ENCODE measurements at regions not wholly inside any gene's neighbourhood (a gene's known extent, or its start where the extent isn't known, plus 50 kb on each side); places are given as distances from the start of the nearest gene placed in this dataset.

GRCh38 chrX:39304746-39305145 is 503.5 kb downstream of the MID1IP1 start:
- no peak for FAIRE-seq

GRCh38 chrX:39307488-39307887 is 506.2 kb downstream of the MID1IP1 start:
- no peak for FAIRE-seq

GRCh38 chrX:39308126-39308525 is 506.9 kb downstream of the MID1IP1 start:
- FAIRE-seq, result no peak

GRCh38 chrX:39309018-39309635 is 507.9 kb downstream of the MID1IP1 start:
- no peak for FAIRE-seq

DNA sequence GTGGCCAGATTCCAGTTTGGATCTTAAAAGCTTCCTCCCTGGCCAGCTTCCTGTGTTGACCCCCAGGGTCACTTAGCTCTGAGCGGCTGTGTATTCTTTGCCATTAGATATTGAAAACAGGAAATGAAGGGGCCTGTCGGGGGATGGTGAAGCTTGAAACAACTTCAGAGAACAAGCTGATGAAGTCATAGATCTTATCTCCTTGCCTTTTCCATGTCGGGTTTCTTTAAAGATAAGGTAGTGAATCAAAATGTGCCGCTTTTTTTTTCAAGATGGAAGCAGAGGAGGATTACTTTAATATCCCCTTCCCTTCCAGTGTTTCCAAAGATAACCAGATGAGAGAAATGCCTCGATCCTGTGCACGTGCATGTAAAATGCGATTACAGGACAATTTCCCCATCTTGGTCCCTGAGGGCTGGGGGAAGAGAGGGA is 508.5 kb downstream of the MID1IP1 start:
- no peak for FAIRE-seq

DNA sequence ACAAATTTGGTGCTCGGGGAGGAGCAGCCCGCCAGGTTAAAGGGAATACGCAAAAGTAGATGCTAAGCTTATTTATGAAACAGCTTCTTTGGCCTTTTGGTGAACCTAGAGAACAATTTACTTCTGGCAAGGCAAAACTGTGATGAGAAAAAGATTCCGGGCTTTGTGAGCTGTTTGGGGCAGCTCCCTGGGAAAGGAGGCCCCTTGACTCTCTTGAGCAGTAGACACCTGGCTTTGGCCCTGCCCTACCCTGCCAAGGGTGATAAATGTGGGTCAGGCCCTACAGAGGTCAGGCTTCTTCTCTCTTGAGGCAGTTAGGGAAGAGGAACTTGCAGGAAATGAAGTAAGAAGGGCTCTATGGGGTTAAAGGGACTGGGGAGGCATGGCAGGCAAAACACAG is 509.6 kb downstream of the MID1IP1 start:
- no peak for FAIRE-seq

DNA sequence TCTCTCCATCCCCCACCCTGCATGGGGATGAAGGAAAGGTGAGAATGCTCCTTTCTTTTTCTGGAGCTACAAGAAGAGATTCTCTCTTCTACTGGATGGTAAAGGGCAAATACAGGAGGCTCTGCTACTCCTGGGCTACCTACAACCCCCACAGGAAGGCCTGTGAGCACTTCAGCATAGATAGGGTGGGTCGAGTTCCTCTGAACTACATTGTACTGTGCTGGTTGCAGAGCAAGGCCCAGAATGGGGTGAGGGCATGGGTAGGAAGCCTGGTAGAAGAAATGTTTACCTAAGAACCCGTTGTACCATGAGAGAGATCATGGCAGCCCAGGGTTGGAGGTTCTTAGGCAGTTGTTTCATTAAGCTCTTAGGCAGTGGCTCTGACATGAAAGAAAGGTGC is 510.4 kb downstream of the MID1IP1 start:
- FAIRE-seq, result no peak

DNA sequence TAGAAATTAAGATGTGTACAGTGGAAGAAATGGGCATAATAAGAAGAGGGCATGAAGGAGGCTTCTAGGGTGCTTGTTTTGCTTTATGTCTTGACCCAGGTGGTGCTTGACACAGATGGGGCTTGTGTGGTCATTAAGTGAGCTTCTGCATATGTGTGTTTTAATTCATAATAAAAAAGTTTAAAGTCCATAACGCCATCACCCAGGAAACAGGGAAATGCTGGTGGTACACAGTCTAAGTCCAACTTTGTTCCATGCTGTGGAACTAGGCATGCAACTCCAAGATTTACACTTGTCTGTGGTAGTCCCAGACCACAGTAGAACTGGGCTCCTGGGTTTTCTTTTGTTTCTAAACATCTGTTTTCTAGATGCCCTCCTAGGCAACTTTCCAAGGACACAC is 511.9 kb downstream of the MID1IP1 start:
- no peak for FAIRE-seq

- FAIRE-seq, result no peak
Observed at GRCh38 chrX:39318506-39319343, 517.5 kb downstream of the MID1IP1 start.

- FAIRE-seq, result no peak
Observed at GRCh38 chrX:39320165-39320564, 518.9 kb downstream of the MID1IP1 start.

DNA sequence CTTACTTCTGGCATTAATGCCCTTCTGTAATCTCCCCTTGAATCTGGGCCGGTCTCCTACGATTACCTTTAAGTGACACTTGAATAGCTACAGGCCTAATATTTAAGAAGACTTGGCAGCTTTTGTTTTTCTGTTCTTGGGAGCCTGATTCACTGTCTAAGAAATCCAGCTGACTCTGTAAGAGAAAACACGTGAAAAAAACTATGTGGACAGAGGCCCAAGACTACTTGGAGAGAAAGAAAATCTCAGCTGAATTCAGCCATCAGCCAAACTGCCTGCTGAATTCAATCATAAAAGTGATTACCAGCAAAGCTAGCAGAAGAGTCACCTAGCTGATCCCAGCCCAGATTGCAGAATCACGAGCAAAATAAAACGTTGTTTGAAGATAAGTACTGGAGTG is 521.2 kb downstream of the MID1IP1 start:
- FAIRE-seq, result no peak

GRCh38 chrX:39324233-39324930 is 523.1 kb downstream of the MID1IP1 start:
- FAIRE-seq, result no peak

- FAIRE-seq, result no peak
Observed at GRCh38 chrX:39327255-39327654, 526.0 kb downstream of the MID1IP1 start.

GRCh38 chrX:39327705-39328104 is 526.4 kb downstream of the MID1IP1 start:
- FAIRE-seq, result no peak

DNA sequence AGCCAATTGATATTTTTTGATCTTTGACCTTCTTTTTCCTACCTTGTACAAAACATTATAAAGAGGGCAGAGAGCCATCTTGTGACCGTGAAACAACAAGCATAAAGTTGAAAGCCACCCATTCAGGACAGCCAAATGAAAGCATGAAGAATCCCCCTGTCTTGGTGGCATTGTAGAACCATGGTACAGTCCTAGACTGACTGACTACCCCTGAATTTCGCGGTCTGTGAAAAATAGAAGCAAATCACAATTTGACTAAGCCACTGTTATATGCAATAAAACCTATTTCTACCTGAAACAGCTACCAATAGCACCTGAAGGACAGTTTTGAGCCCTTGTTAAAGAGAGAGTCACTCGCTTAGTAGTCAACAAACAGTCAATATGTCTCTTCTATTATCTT is 527.4 kb downstream of the MID1IP1 start:
- no peak for FAIRE-seq

DNA sequence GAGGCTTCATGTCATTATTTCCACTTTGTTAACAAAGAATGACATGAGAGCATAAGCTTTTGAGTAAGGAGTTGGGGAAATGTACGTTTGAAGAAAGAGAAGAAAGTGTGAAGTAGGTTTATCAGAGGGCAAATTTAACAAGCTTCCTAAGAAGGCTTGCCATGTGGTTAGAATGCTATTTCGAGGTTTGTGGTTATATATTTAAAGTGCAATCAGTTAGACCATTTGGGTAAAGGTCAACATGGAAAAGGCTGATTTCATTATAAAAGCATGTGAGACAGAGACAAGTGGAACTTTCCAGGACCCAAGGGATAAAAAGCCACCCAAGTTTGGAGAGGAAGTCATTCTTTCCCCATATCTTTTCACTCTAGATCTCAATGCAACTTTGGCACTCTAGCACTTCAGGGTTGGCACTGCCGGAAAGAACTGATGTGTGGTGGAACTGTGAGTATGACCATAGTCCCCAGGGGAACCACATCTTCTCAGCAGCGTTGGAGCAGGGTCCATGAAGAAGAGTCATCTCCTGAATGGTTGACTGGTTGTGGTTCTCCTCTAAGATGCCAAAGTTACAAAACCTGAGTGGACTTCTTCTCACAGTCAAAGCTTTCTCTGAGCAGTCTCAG is 529.9 kb downstream of the MID1IP1 start:
- FAIRE-seq, result peak; percentile 31

DNA sequence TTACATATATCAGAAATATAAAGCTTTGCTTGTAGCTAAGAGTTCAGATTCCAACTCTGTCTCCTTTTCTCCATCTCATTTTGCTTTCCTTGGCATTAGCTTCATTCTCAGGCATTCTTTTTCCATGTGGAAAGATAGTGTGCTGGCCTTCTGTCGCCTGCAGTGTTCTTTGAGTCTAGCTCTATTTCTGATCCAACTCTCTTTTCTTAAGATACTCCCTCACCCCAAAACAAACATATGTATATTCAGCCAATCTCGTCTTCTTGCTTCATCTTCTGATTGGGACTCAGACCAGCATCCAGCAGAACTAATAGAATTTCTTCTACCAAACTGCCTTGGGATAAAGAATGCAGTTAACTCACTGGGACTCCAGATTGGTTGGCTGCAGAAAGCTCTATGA is 532.2 kb downstream of the MID1IP1 start:
- no peak for FAIRE-seq

- FAIRE-seq, result no peak
Observed at GRCh38 chrX:39335513-39336235, 534.4 kb downstream of the MID1IP1 start.

- FAIRE-seq, result no peak
Observed at GRCh38 chrX:39336671-39337311, 535.5 kb downstream of the MID1IP1 start.

DNA sequence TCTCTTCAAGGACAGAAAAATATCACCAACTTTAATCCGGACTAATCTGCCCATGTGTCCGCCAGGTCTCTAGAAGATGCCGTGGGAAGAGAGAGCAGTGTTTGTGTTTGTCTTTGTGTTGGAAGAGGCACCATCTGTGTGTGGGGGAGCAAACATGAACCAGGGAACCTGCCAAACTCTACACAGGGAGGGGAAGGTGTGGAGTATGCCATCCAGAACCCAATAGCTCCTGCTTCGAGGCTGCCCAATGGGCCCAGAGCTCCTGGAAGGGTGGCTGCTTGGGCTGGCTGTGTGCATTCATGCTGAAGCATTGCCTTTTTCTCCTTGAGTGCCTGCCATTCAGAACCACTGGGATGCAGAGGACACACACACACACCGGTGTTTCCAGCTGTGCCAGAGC is 536.2 kb downstream of the MID1IP1 start:
- FAIRE-seq, result no peak

DNA sequence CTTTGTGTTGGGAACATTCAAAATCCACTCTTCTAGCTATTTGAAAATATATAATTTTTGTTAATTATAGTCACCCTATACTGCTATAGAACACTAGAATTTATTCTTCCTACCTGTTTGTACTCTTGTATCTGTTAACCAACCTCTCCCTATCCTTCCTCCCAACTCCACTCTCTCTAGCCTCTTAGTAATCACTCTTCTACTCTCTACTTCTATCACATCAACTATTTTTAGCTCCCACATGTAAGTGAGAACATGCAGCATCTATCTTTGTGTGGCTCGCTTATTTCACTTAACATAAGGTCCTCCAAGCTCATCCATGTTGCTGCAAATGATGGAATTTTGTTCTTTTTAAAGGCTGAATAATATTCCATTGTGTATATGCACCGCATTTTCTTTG is 537.3 kb downstream of the MID1IP1 start:
- FAIRE-seq, result no peak
